HepG2 (cell line): ENCODE measurements at regions not wholly inside any gene's neighbourhood (a gene's known extent, or its start where the extent isn't known, plus 50 kb on each side); places are given as distances from the start of the nearest gene placed in this dataset.

Experiments
- ATAC-seq: fragments of 200-7000 bp; cut with Tn5 transposase; 3 replicates; pipeline ENCODE4 v1.9.1; 2020; ENCODE audit warnings: mild to moderate bottlenecking, moderate library complexity
- BruUV-seq: library from RNA; stranded (reverse); fragments of 400-500 nt; replicated peaks from 2 replicates; lab custom pipeline; 2021; lab: Mats Ljungman, UMichigan
- CTCF ChIA-PET: fragments of 300-600 bp; formaldehyde crosslinking; extraction: SDS; loops from one replicate; lab custom pipeline; 2021; ENCODE audit warnings: low total read pairs, inconsistent platforms, low intra/inter-chr PET ratio; lab: Yijun Ruan, JAX
- POLR2A ChIA-PET: fragments of 350-600 bp; sonication (Branson Sonifier 250); formaldehyde crosslinking; loops from one replicate; lab custom pipeline; 2020; ENCODE audit warnings: antibody characterized with exemption, inconsistent platforms; lab: Yijun Ruan, JAX
- DNase-seq: peaks from one replicate; pipeline ENCODE4 v3.0.0-alpha.2; 2015; ENCODE audit warnings: low spot score
- FAIRE-seq: peaks from 3 replicates; lab custom pipeline; 2011; peaks lifted over from hg19 to GRCh38; lab: Jason Lieb, UNC
- H2AFZ ChIP-seq: one replicate; pipeline ENCODE4 v1.6.1; 2011; ENCODE audit warnings: low read length, inconsistent platforms
- H3K27ac ChIP-seq: fragments of 300-600 bp; 3 replicates; pipeline ENCODE4 v1.8.0; 2011; ENCODE audit warnings: mixed run types, mild to moderate bottlenecking, mixed read lengths, low read length, inconsistent platforms; ENCODE audit not compliant: insufficient read depth; ENCODE audit errors: extremely low read length
- H3K27me3 ChIP-seq, 2 experiments: fragments of 200-600 bp in 1 of 2; 2 replicates in 1 of 2; 3 replicates in 1 of 2; pipeline versions ENCODE4 v1.6.0 to v1.8.0; 2011; ENCODE audit warnings: low read length in 2 of 2, mild to moderate bottlenecking in 2 of 2, moderate library complexity in 2 of 2, inconsistent platforms in 1 of 2; ENCODE audit not compliant: insufficient read depth in 2 of 2, control insufficient read depth in 1 of 2
- H3K36me3 ChIP-seq, 2 experiments: fragments of 200-600 bp in 1 of 2; replicated peaks in 1 of 2; 2 replicates in 1 of 2; 3 replicates in 1 of 2; pipeline versions ENCODE4 v1.5.1 to v1.8.0; 2011; ENCODE audit warnings: low read length in 2 of 2, inconsistent platforms in 1 of 2; ENCODE audit not compliant: insufficient read depth in 2 of 2, control insufficient read depth in 1 of 2
- H3K4me1 ChIP-seq: 2 replicates; pipeline ENCODE4 v1.5.1; 2012; ENCODE audit warnings: low read length, inconsistent platforms; ENCODE audit not compliant: insufficient read depth
- H3K4me2 ChIP-seq: 2 replicates; pipeline ENCODE4 v1.6.0; 2011; ENCODE audit warnings: low read depth, low read length, inconsistent platforms
- H3K4me3 ChIP-seq, 3 experiments: fragments of 200-600 bp in 1 of 3; sonication (generic), shearing (Covaris generic) in 1 of 3; replicated peaks in 1 of 3; 2 replicates each; pipeline ENCODE4 v1.5.1; 2011 to 2016; ENCODE audit warnings: low read length in 3 of 3, inconsistent platforms in 2 of 3, low read depth in 2 of 3, mild to moderate bottlenecking in 2 of 3, control low read depth in 1 of 3, mixed read lengths in 1 of 3; ENCODE audit not compliant: insufficient read depth in 1 of 3
- H3K79me2 ChIP-seq: one replicate; pipeline ENCODE4 v1.6.1; 2011; ENCODE audit warnings: low read length, inconsistent platforms; ENCODE audit not compliant: insufficient read depth
- H3K9ac ChIP-seq: 2 replicates; pipeline ENCODE4 v1.6.0; 2011; ENCODE audit warnings: mild to moderate bottlenecking, low read depth, low read length, inconsistent platforms; ENCODE audit not compliant: insufficient read depth
- H3K9me3 ChIP-seq: 2 replicates; pipeline ENCODE4 v1.5.1; 2012; ENCODE audit warnings: mild to moderate bottlenecking, low read length
- H4K20me1 ChIP-seq: 2 replicates; pipeline ENCODE4 v1.6.0; 2011; ENCODE audit warnings: inconsistent platforms, mild to moderate bottlenecking, low read length, moderate library complexity; ENCODE audit not compliant: insufficient read depth
- HNRNPH1 ChIP-seq: fragments of 200-400 bp; formaldehyde crosslinking; optimal IDR thresholded peaks from 2 replicates; pipeline ENCODE3; 2017; ENCODE audit warnings: mild to moderate bottlenecking, low read depth, low read length
- HOXD1 ChIP-seq: sonication (generic); formaldehyde crosslinking; IDR thresholded peaks from 2 replicates; pipeline ENCODE4 v1.5.0; 2020; ENCODE audit warnings: missing genetic modification reagents
- MIER2 ChIP-seq: IDR thresholded peaks from 2 replicates; pipeline ENCODE4 v1.6.1; 2016; ENCODE audit warnings: missing biosample characterization, missing genetic modification reagents
- MLLT10 ChIP-seq: sonication (generic); formaldehyde crosslinking; IDR thresholded peaks from 2 replicates; pipeline ENCODE4 v1.4.0; 2020; ENCODE audit warnings: missing genetic modification reagents
- RBAK ChIP-seq: sonication (generic); formaldehyde crosslinking; IDR thresholded peaks from 2 replicates; pipeline ENCODE4 v1.5.1; 2020; ENCODE audit warnings: mild to moderate bottlenecking, missing genetic modification reagents
- SATB2 ChIP-seq: sonication (generic); formaldehyde crosslinking; IDR thresholded peaks from 2 replicates; pipeline ENCODE4 v1.5.0; 2020; ENCODE audit warnings: missing genetic modification reagents
- SNAI1 ChIP-seq: sonication (generic); formaldehyde crosslinking; IDR thresholded peaks from 2 replicates; pipeline ENCODE4 v1.5.0; 2020; ENCODE audit warnings: mild to moderate bottlenecking, missing genetic modification reagents, borderline replicate concordance
- TCF12 ChIP-seq, 2 experiments: fragments of 450-650 bp in 1 of 2; sonication (generic) in 1 of 2; formaldehyde crosslinking in 1 of 2; IDR thresholded peaks; 2 replicates each; pipeline versions ENCODE4 v1.6.1 to v1.8.0; 2017 to 2022; ENCODE audit warnings: antibody characterized with exemption in 1 of 2, mild to moderate bottlenecking in 1 of 2, missing genetic modification reagents in 1 of 2, moderate library complexity in 1 of 2
- TEAD2 ChIP-seq: sonication (generic); formaldehyde crosslinking; IDR thresholded peaks from 2 replicates; pipeline ENCODE4 v1.9.0; 2021; ENCODE audit warnings: missing genetic modification reagents
- TSC22D2 ChIP-seq: sonication (generic); formaldehyde crosslinking; IDR thresholded peaks from 2 replicates; pipeline ENCODE4 v1.5.1; 2020; ENCODE audit warnings: missing genetic modification reagents, mild to moderate bottlenecking, borderline replicate concordance
- ZNF232 ChIP-seq: sonication (generic); formaldehyde crosslinking; IDR thresholded peaks from 2 replicates; pipeline ENCODE4 v1.4.0; 2020; ENCODE audit warnings: missing genetic modification reagents, borderline replicate concordance
- ZNF766 ChIP-seq: sonication (generic); formaldehyde crosslinking; IDR thresholded peaks from 2 replicates; pipeline ENCODE4 v1.5.0; 2020; ENCODE audit warnings: missing genetic modification reagents, borderline replicate concordance
- ZNF772 ChIP-seq: sonication (generic); formaldehyde crosslinking; IDR thresholded peaks from 2 replicates; pipeline ENCODE4 v1.5.0; 2020; ENCODE audit warnings: mild to moderate bottlenecking, missing genetic modification reagents
- WGBS: methylation state at CpG from one replicate; pipeline ENCODE4 v1.1.6; 2017; ENCODE audit warnings: low lambda C conversion rate; 5-methylcytosine and 5-hydroxymethylcytosine counted together
- in situ Hi-C: cut with HindIII; loops from 2 replicates; pipeline ENCODE4 v1.10.0; 2017; ENCODE audit warnings: low pct_unique_long_range_greater_than_20kb; ENCODE audit not compliant: extremely low pct_ligation_motif_present
- intact Hi-C: fragments of 100-400 bp; cut with micrococcal nuclease; formaldehyde crosslinking; loops from one replicate; pipeline ENCODE4 v1.10.0; 2022; ENCODE audit not compliant: unreplicated experiment
- TF ChIP-seq, protein P1 (sequence below): sonication (generic); formaldehyde crosslinking; conservative IDR thresholded peaks from 2 replicates; pipeline ENCODE4 v1.8.0; 2022; ENCODE audit warnings: missing genetic modification reagents
- TF ChIP-seq, protein P2 (sequence below): sonication (generic); formaldehyde crosslinking; IDR thresholded peaks from 2 replicates; pipeline ENCODE4 v1.4.0; 2020; ENCODE audit warnings: mild to moderate bottlenecking, missing genetic modification reagents

DNA sequence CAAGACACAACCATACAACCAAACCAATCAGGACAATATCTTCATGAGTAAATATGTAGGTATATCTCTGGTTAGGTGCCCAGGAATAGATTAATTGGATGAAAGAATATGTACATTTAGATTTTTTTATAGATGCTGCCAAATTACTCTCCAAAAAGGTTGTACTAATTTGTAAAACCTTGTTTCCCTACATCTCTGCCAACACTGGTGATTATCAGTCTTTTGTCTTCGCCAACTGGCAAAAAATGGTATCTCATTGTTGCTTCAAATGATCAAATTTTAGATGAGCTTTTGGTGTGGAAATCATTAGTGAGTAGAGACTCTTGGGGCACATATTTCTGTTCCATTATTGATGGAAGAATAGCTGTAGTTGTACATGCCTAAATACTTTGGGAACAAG lies 90.7 kb upstream of the ELL2 start (continued):
- TF ChIP-seq ZNF232 (CRISPR knock-in tag) (no peak), MIER2 (CRISPR knock-in tag) (no peak)

DNA sequence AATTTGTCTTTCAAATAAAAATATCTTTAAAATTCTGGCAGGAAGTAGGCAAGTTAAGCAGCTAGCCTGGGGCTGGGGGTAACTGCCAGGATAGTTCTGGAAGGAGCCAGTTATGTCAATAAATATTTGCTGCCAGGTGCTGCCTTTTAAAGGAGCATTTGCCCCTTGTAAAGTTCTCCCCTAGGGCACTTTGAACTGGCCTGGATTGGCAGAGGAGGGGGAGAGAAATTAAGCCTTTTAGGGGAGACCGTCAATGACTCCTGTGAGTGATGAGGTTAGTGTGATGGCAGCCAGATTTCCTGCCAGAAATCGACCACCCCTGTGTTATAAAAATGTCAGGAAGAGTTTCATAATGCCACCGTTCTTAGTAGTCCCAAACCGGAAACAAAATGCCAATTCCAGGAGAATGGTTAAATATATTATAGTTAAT lies 89.8 kb upstream of the ELL2 start:
- FAIRE-seq (no peak), ATAC-seq (no peak)
- H4K20me1 ChIP-seq = no peaks in the 10 kb centered on the region
- BruUV-seq = no TSS peak
- intact Hi-C loops = no loop called here
- CTCF ChIA-PET = no interaction called here
- TF ChIP-seq ZNF772 (no peak), ZNF766 (no peak), HNRNPH1 (no peak), TEAD2 (CRISPR knock-in tag) (no peak)
- TF ChIP-seq, all 625 proteins: peak for 0
- Histone ChIP-seq H3K9me3 (no peaks in the 10 kb centered on the region), H3K4me1 (peaks cover 29% of the 10 kb centered on the region), H3K27me3 (no peaks in the 10 kb centered on the region), H3K27ac (no peak overlapping the region), H3K9ac (no peak overlapping the region), H3K79me2 (no peaks in the 10 kb centered on the region), H3K4me2 (no peak overlapping the region), H3K4me3 (no peak overlapping the region), H2AFZ (no peak overlapping the region), H3K36me3 (no peaks in the 10 kb centered on the region)
- 89% methylated on average over 4 of the region's 4 CpGs for WGBS
- no peak for DNase-seq
- POLR2A ChIA-PET = no interaction called here
- in situ Hi-C loops = no loop called here

DNA sequence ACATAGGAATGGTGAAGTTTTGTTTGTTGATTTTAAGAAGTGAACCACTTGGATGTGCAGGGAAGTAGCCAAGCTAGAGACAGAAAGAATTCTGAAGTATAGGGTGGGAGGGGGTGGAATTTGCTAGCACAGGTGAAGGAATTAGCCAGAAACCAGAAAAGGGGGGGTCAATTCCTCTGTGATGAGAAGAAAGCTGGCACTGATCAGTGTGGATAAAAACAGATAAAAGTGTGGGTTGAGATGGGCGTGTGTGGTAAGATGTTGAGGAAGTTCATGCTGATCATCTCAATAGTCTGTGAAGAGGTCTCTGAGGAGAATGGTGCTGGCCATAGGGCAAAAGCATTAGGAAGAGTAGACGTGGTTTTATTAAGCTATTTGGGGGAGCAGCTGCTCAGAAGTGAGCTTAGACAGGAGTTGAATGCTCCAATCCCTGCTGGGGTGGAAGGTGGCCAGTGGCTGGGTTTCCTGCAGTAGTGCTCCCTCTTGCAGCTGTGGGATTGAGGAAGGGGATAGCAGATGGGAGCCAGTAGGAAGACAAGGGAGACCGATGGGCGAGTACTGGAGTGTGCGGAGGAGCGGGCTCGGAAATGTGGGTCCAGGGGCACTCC lies 88.7 kb upstream of the ELL2 start:
- H2AFZ ChIP-seq = no peak overlapping the region
- no peaks in the 10 kb centered on the region for H4K20me1 ChIP-seq
- no TSS peak for BruUV-seq
- no peaks in the 10 kb centered on the region for H3K9me3 ChIP-seq
- 99% methylated on average over 7 of the region's 7 CpGs for WGBS
- FAIRE-seq (no peak), DNase-seq (no peak), ATAC-seq (no peak)
- H3K4me1 ChIP-seq = peaks cover 39% of the 10 kb centered on the region
- no peaks in the 10 kb centered on the region for H3K79me2 ChIP-seq
- no peaks in the 10 kb centered on the region for H3K36me3 ChIP-seq
- in situ Hi-C loops = no loop called here
- no peaks in the 10 kb centered on the region for H3K27me3 ChIP-seq
- no peak overlapping the region for H3K4me2 ChIP-seq
- no peak overlapping the region for H3K27ac ChIP-seq
- intact Hi-C loops = no loop called here
- ChIA-PET CTCF (no interaction called here), POLR2A (interaction anchor here (0.7 kb wide), 1 partner anchor 165 kb away, joined by 4 read pairs; no protein-coding TSS in a partner anchor)
- no peak overlapping the region for H3K9ac ChIP-seq
- H3K4me3 ChIP-seq = no peak overlapping the region
- TF ChIP-seq, protein P1, sequence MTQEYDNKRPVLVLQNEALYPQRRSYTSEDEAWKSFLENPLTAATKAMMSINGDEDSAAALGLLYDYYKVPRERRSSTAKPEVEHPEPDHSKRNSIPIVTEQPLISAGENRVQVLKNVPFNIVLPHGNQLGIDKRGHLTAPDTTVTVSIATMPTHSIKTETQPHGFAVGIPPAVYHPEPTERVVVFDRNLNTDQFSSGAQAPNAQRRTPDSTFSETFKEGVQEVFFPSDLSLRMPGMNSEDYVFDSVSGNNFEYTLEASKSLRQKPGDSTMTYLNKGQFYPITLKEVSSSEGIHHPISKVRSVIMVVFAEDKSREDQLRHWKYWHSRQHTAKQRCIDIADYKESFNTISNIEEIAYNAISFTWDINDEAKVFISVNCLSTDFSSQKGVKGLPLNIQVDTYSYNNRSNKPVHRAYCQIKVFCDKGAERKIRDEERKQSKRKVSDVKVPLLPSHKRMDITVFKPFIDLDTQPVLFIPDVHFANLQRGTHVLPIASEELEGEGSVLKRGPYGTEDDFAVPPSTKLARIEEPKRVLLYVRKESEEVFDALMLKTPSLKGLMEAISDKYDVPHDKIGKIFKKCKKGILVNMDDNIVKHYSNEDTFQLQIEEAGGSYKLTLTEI (CRISPR knock-in tag) = no peak
- TF ChIP-seq RBAK = no peak
- TF ChIP-seq SATB2 (CRISPR knock-in tag) = no peak
- TF ChIP-seq, protein P2, sequence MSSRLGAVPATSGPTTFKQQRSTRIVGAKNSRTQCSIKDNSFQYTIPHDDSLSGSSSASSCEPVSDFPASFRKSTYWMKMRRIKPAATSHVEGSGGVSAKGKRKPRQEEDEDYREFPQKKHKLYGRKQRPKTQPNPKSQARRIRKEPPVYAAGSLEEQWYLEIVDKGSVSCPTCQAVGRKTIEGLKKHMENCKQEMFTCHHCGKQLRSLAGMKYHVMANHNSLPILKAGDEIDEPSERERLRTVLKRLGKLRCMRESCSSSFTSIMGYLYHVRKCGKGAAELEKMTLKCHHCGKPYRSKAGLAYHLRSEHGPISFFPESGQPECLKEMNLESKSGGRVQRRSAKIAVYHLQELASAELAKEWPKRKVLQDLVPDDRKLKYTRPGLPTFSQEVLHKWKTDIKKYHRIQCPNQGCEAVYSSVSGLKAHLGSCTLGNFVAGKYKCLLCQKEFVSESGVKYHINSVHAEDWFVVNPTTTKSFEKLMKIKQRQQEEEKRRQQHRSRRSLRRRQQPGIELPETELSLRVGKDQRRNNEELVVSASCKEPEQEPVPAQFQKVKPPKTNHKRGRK (CRISPR knock-in tag) = no peak
- no peak for TF ChIP-seq TCF12 (IDR thresholded peaks at IDR 0.05)
- TF ChIP-seq TCF12 (CRISPR knock-in tag; IDR thresholded peaks at IDR 0.05) = no peak
- TF ChIP-seq MLLT10 = no peak
- TF ChIP-seq SNAI1 (CRISPR knock-in tag) = no peak
- TF ChIP-seq HOXD1 (CRISPR knock-in tag) = no peak
- no peak for TF ChIP-seq TSC22D2
